ENCODE measurements at regions not wholly inside any gene's neighbourhood (a gene's known extent, or its start where the extent isn't known, plus 50 kb on each side); places are given as distances from the start of the nearest gene placed in this dataset.

DNA sequence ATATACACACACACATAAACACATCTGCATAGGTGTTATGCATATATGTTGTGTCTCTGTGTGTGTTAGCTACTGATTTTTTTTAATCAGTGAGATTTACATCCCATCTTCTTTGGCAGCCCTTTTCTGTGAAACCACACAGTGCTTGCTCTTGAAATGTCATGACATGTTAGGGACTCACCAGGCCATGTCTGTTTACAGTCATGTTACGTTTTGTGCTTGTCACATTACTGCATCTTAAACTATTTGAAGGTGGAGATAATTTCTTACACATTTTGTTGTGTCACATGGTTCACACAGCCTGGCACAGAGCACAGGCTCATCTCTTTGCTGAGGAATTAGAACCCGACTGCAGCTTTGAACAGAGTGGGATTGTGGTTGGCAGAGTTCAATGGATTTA is 364.4 kb upstream of the RIOK2 start:
- no peak overlapping the region for H3K27ac Mint-ChIP-seq
- DNase-seq (ENCODE audit: low spot score in 2 of 2): no peak
- H3K4me1 Mint-ChIP-seq: peaks cover 4% of the 10 kb centered on the region
- no peaks in the 10 kb centered on the region for H3K27me3 Mint-ChIP-seq
- H3K36me3 Mint-ChIP-seq: no peaks in the 10 kb centered on the region
- no peak for ATAC-seq (ENCODE audit: low read depth)
- no peak overlapping the region for H3K4me3 Mint-ChIP-seq
- H3K9me3 Mint-ChIP-seq: no peaks in the 10 kb centered on the region

DNA sequence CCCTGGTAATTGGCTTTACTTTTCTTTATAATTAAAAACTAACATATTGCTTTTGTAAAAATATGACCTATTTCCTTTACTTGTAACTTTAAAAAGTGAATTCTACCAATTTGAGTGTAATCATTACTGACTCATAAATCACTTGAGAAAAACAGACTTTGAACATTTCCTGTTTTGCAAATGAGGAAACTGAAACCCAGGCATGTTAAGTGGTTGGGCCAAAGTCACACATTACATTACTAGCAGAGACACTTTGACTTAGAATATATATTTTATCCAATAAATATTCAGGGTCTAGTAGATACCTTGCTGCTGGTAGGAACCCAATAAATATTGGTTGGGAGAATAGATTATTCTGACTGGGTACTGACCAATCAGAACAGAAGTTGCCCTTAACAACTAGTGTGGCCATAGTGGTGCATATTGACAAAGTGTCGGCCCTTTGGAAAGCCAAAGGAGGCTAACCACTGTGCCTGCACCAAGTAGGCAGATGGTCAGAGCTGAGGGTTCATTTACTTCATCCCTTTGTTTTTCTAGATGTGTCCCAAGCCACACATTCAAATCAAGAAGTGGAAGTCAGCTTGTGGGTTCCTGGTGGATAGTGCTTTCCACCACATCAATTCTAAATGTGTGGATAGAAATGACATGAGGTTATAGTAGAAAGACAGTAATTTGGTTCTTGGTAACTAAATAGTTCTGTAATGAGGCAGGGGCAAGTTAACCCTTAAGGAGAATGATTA is 365.1 kb upstream of the RIOK2 start:
- Mint-ChIP-seq H3K9me3 (no peaks in the 10 kb centered on the region), H3K4me3 (no peak overlapping the region), H3K27ac (no peak overlapping the region), H3K4me1 (peaks cover 4% of the 10 kb centered on the region), H3K27me3 (no peaks in the 10 kb centered on the region), H3K36me3 (no peaks in the 10 kb centered on the region)
- no peak for ATAC-seq (ENCODE audit: low read depth)
- no peak for DNase-seq (ENCODE audit: low spot score in 2 of 2)

DNA sequence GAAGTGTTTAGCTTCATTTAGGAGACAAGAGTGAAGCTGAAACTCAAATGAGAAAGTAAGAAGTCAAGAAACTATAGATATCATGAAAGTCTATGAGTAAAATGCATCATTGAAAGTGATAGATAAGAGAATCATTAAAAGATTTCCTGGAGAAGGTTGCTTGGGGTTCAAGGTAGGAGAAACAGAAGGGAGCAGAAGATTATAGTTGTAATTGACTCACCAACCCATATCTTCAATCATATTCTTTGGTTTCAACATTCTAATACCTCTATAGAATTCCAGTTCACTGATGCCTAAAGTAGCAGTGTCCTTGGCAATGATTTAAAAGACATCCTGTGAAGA is 365.7 kb upstream of the RIOK2 start:
- Mint-ChIP-seq H3K4me1 (peaks cover 4% of the 10 kb centered on the region), H3K27ac (no peak overlapping the region), H3K9me3 (no peaks in the 10 kb centered on the region), H3K36me3 (no peaks in the 10 kb centered on the region), H3K27me3 (no peaks in the 10 kb centered on the region), H3K4me3 (no peak overlapping the region)
- DNase-seq (ENCODE audit: low spot score in 2 of 2) (no peak), ATAC-seq (ENCODE audit: low read depth) (no peak)

DNA sequence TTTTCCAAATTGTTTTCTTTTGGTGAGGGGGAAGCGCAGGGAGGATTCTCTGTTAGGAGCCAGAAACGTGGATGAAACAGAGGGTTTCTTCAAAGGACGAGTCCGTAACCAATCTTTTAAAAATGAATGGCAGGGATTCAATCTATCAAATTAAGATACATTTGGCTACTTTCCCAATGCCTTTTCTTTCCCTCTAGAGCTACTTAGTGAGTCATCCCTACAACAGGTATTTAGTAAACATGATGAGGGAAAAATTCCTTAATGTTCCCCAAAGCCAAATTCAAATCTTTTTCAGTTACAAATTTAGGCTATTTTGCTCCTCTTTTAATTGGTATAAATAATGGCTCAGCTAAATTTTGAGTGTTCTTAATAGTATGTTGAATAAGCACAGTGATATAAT is 366.4 kb upstream of the RIOK2 start:
- H3K27ac Mint-ChIP-seq: no peak overlapping the region
- no peak for ATAC-seq (ENCODE audit: low read depth)
- H3K36me3 Mint-ChIP-seq: no peaks in the 10 kb centered on the region
- H3K27me3 Mint-ChIP-seq: no peaks in the 10 kb centered on the region
- H3K4me3 Mint-ChIP-seq: no peak overlapping the region
- H3K4me1 Mint-ChIP-seq: peaks cover 4% of the 10 kb centered on the region
- H3K9me3 Mint-ChIP-seq: no peaks in the 10 kb centered on the region
- no peak for DNase-seq (ENCODE audit: low spot score in 2 of 2)

DNA sequence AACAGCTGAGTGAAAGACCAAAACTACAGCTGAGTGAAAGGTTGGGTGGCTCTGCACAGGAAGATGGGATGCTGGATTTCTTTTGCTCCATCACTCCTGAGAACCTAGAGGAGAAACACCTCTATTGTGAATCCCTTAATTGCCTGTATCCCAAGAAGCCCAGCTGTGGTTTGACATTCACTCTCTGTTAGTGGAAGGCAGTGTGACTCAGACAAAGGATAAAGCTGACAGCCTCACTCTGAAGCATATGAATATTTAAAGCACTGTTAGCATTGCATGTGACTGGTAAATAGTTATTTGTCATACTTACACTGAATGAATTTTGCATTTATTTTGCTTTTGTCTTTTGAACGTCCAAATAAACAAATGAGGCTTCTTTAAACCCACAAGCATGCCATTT is 367.1 kb upstream of the RIOK2 start:
- Mint-ChIP-seq H3K4me3 (no peak overlapping the region), H3K4me1 (peaks cover 4% of the 10 kb centered on the region), H3K27ac (no peak overlapping the region), H3K9me3 (no peaks in the 10 kb centered on the region), H3K27me3 (no peaks in the 10 kb centered on the region), H3K36me3 (no peaks in the 10 kb centered on the region)
- DNase-seq (ENCODE audit: low spot score in 2 of 2): no peak
- ATAC-seq (ENCODE audit: low read depth): no peak

DNA sequence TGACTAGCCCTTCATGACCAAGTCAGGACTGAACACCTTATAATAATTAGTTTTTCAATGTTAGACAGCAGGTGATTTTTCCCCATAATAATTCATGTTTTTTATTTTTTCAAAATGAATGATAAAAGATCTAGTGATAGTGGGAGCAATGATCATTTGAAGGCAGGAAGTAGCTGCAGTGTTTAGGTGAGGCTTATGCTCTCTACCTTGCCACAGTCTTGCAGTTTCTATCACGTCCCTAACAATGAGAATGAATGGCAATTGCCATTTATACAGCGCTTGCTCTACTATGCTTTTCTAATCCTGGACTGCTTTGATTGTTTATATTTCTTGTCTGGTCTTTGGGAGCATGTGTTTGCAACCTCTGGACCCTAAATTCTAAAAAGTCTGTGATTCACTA is 367.8 kb upstream of the RIOK2 start:
- DNase-seq (ENCODE audit: low spot score in 2 of 2) (no peak), ATAC-seq (ENCODE audit: low read depth) (no peak)
- Mint-ChIP-seq H3K27me3 (no peaks in the 10 kb centered on the region), H3K36me3 (no peaks in the 10 kb centered on the region), H3K9me3 (peaks cover 4% of the 10 kb centered on the region), H3K4me3 (no peak overlapping the region), H3K4me1 (peaks cover 4% of the 10 kb centered on the region), H3K27ac (no peak overlapping the region)

DNA sequence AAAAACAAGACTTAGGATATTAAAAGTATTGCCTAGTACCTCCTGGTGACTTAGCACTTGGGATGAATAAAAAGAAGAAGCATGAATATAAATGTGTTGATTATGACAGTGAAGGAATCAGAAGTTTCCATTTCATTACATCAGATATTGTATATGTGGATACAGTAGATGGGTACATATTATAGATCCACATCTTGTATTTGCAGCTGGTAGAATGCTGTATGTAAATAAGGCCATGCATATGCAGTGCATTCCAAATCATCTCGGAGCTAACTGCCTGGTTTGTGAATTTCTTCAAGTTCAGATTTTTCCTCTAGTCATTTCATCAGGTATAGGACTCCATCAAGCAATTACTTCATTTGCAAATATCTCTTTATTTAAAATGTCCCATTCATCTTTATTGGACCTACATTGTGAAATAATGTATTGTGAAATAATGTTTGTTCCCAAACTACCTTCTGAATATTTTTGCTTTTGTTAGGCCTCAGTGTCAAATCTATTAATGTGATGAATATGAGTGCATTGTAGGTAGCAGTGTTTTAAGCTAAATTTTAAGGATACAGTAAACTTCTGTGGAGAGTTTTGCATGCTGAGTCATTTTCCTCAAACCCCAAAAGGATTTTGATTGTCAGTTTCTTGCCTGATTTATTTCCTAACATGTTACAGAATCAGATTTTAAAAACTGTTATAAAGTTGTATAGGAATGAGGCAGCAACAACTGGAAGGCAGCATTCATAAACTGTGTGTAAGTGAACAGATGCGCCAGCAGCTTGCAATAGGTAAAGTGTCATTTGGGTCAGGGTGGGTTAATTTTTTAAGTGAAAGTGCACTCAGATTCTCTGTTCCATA is 370.8 kb upstream of the RIOK2 start:
- ATAC-seq (ENCODE audit: low read depth) (no peak), DNase-seq (ENCODE audit: low spot score in 2 of 2) (no peak)
- no peaks in the 10 kb centered on the region for H3K4me1 Mint-ChIP-seq
- H3K4me3 Mint-ChIP-seq: no peak overlapping the region
- H3K36me3 Mint-ChIP-seq: no peaks in the 10 kb centered on the region
- H3K27ac Mint-ChIP-seq: no peak overlapping the region
- H3K9me3 Mint-ChIP-seq: peaks cover 4% of the 10 kb centered on the region
- H3K27me3 Mint-ChIP-seq: no peaks in the 10 kb centered on the region

DNA sequence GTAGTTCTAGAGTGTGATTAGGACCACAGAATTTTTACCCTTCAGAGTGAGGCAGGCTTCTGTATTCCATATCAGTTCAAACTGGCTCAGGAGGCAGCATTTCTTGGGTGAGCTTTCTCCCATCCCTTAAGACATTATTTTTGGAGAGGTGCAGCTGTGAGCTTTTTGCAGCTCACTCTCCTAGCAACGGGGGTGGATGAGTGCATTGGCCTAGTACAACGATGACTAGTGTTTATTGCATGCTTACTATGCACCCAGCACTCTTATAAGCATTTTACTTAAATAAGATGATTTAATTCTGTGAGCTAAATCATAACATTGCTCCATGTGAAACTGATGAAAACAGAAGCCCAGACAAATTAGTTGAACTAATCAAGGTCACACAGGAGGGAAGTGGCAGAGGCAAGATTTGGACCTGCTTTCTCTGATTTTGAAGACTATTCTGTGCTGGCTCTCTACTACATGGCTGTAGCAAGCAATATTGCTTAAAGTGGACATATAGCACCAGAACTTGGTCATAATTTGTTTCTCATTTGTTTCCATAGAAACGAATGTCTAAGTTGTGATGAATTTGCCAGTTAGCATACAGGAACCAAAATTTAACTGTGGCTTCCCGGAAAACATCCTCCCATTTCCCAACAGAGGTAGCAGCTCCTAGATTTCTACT is 372.1 kb upstream of the RIOK2 start:
- H3K27ac Mint-ChIP-seq: no peak overlapping the region
- no peaks in the 10 kb centered on the region for H3K4me1 Mint-ChIP-seq
- H3K4me3 Mint-ChIP-seq: no peak overlapping the region
- H3K9me3 Mint-ChIP-seq: peaks cover 4% of the 10 kb centered on the region
- ATAC-seq (ENCODE audit: low read depth) (no peak), DNase-seq (ENCODE audit: low spot score in 2 of 2) (no peak)
- no peaks in the 10 kb centered on the region for H3K27me3 Mint-ChIP-seq
- no peaks in the 10 kb centered on the region for H3K36me3 Mint-ChIP-seq

DNA sequence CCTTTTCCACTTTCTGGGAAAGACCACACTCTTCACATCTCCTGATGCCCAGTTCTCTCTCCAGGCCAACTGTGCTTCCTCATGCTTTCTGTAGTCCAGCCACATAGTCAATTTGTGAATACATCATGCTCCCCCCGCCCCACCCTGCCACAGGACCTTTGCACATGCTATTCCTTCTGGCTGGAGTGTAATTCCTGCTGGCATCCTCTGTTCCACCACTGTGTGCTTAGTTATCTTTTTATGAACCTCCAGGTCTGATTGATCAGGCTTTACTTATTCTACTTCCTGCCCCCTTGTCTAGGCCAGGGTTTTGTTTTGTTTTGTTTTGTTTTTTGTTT is 372.6 kb upstream of the RIOK2 start:
- no peaks in the 10 kb centered on the region for H3K4me1 Mint-ChIP-seq
- H3K9me3 Mint-ChIP-seq: peaks cover 4% of the 10 kb centered on the region
- ATAC-seq (ENCODE audit: low read depth) (no peak), DNase-seq (ENCODE audit: low spot score in 2 of 2) (no peak)
- H3K36me3 Mint-ChIP-seq: no peaks in the 10 kb centered on the region
- no peak overlapping the region for H3K27ac Mint-ChIP-seq
- no peaks in the 10 kb centered on the region for H3K27me3 Mint-ChIP-seq
- H3K4me3 Mint-ChIP-seq: no peak overlapping the region

DNA sequence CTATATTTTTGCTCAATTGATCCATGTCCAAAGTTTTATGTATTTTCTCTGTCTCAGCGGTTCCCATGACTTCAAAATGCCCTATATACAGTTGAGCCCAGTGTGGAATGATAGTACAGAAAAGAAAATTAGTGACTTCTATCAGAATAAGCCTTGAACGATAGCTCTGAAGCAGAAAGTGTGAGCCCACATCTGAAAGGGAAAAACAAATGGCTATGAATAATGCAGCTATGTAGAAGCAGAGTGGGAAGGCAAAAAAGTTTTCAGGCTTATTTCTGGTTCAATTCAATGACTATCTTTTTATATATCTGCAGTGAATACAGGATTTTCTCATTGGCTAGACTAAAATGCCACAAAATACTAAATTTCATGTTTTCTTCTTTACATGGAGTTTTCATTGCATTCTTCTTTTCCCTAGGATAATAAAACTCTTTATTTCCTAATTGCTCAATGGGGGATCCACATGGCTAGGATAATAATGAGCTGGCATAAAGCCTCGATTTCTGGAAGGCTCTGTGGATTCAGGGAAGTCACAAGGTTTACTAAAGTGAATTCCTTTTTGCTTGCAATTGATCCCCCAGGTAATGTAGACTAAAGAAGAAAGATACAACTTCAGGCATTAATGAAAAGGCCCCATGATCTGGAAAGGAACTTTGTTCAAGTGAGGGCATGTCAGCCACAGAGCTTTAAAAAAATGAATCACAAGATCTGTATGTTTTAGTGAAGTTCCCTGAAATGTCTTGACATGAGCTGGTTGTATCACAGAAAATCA is 377.0 kb upstream of the RIOK2 start:
- no peak overlapping the region for H3K4me3 Mint-ChIP-seq
- ATAC-seq (ENCODE audit: low read depth): no peak
- no peak for DNase-seq (ENCODE audit: low spot score in 2 of 2)
- peaks cover 7% of the 10 kb centered on the region for H3K9me3 Mint-ChIP-seq
- H3K27me3 Mint-ChIP-seq: peaks cover 3% of the 10 kb centered on the region
- no peak overlapping the region for H3K27ac Mint-ChIP-seq
- H3K4me1 Mint-ChIP-seq: no peaks in the 10 kb centered on the region
- no peaks in the 10 kb centered on the region for H3K36me3 Mint-ChIP-seq

DNA sequence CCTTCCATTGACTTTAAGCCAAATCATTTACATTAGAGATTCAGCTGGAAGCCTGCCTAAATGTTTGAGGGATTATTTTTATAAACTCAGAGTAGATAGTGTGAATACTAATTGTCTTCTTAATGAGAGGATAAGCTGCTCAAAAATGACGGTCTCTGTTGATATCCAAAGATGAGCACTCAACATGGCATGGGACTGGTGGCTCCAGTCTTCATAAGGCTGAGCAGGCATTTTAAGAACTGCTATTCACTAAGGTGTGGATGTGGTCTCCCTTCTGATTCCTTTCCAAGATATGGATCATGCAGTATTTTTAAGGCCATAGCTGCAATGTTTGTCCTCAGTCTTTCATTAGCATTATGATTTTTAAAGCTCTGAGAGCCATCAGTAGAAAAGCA is 377.5 kb upstream of the RIOK2 start:
- H3K4me1 Mint-ChIP-seq: no peaks in the 10 kb centered on the region

DNA sequence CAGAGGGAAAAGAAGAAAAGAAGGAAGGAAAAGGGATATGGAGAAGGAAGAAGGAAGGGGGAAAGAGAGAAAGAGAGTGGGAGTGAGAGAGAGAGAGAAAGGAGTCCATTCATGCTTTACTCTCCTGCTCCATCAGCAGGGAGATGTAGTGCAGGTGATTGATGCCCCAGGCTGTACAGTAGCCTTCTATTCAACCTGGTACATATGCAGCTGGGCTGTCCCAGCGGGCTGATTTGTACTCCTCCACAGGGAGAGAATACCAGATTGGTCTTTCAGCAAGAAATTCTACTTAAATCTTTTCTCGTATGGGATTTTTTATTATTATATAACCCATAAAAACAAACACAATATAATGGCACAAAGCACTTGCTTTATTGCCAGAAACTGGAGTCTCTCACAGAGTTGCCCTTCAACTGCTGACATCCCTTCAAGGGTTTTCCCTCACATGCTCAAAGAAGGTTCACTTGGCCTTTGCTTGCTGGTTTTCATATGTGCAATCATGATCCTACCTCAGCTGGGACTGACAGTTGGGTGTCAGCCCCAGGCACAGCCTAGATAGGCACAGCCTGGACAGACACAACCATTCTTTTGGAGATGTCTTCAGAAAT is 380.1 kb upstream of the RIOK2 start:
- H3K4me3 Mint-ChIP-seq: no peak overlapping the region
- H3K9me3 Mint-ChIP-seq: peaks cover 3% of the 10 kb centered on the region
- DNase-seq (ENCODE audit: low spot score in 2 of 2) (no peak), ATAC-seq (ENCODE audit: low read depth) (no peak)
- no peaks in the 10 kb centered on the region for H3K4me1 Mint-ChIP-seq
- H3K36me3 Mint-ChIP-seq: no peaks in the 10 kb centered on the region
- no peak overlapping the region for H3K27ac Mint-ChIP-seq
- peaks cover 3% of the 10 kb centered on the region for H3K27me3 Mint-ChIP-seq

More for the DNA sequence above, 377.5 kb upstream of the RIOK2 start:
- peaks cover 5% of the 10 kb centered on the region for H3K9me3 Mint-ChIP-seq
- DNase-seq (ENCODE audit: low spot score in 2 of 2): no peak
- H3K4me3 Mint-ChIP-seq: no peak overlapping the region
- ATAC-seq (ENCODE audit: low read depth): no peak
- no peaks in the 10 kb centered on the region for H3K36me3 Mint-ChIP-seq
- peaks cover 3% of the 10 kb centered on the region for H3K27me3 Mint-ChIP-seq
- H3K27ac Mint-ChIP-seq: no peak overlapping the region

DNA sequence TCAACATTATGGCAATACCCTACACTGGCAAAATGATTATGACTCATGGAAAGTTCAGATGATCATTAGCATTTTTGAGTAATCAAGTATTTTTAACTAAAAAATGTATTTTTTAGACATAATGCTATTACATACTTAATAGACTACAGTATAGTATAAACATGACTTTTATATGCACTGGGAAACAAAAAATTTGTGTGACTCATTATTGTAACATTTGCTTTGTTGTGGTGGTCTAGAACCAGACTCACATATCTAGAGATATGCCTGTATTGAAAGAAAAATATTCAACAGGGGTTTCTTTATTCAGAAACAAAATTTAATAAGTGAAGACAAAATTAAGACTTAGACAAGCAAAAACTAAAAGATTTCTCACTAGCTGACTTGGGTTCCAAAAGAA is 385.3 kb upstream of the RIOK2 start:
- Mint-ChIP-seq H3K9me3 (peaks cover 6% of the 10 kb centered on the region), H3K36me3 (no peaks in the 10 kb centered on the region), H3K4me1 (no peaks in the 10 kb centered on the region), H3K27me3 (no peaks in the 10 kb centered on the region), H3K27ac (no peak overlapping the region), H3K4me3 (no peak overlapping the region)
- DNase-seq (ENCODE audit: low spot score in 2 of 2): no peak
- no peak for ATAC-seq (ENCODE audit: low read depth)

DNA sequence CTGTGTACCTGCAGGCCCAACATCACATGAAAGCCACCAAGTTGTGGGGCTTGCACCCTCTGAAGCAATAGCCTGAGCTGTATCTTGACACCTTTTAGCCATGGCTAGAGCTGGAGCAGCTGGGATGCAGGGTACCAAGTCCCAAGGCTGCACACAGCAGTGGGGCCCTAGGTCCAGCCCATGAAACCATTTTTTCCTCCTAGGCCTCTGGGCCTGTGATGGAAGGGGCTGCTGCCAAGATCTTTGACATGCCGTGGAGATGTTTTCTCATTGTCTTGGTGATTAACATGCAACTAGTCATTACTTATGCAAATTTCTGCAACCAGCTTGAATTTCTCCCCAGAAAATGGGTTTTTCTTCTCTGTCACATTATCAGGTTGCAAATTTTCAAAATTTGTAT is 387.2 kb upstream of the RIOK2 start:
- peaks cover 4% of the 10 kb centered on the region for H3K9me3 Mint-ChIP-seq
- H3K4me1 Mint-ChIP-seq: no peaks in the 10 kb centered on the region
- ATAC-seq (ENCODE audit: low read depth): no peak
- H3K36me3 Mint-ChIP-seq: no peaks in the 10 kb centered on the region
- no peak for DNase-seq (ENCODE audit: low spot score in 2 of 2)
- no peaks in the 10 kb centered on the region for H3K27me3 Mint-ChIP-seq
- H3K27ac Mint-ChIP-seq: no peak overlapping the region
- no peak overlapping the region for H3K4me3 Mint-ChIP-seq

All from memory B cell (primary cell).